NCI-H1417 (cell line): ENCODE measurements at regions not wholly inside any gene's neighbourhood (a gene's known extent, or its start where the extent isn't known, plus 50 kb on each side); places are given as distances from the start of the nearest gene placed in this dataset.
A peak's percentile ranks its signal among the peaks of the same experiment; 100 is the strongest.

ENCODE experiments used
- DNase-seq, 3 experiments: peaks; one replicate each; lab custom pipeline; 2025; lab: John Stamatoyannopoulos, UW

GRCh38 chr3:30122359-30122758, 484.0 kb upstream of the TGFBR2 start:
- DNase-seq = no peak

- DNase-seq = no peak
Observed at GRCh38 chr3:30123224-30123623, 483.2 kb upstream of the TGFBR2 start.

- DNase-seq = no peak
Observed at GRCh38 chr3:30123755-30124154, 482.6 kb upstream of the TGFBR2 start.

- DNase-seq = peak in 1 of 3 experiments; percentile 3
Observed at GRCh38 chr3:30124435-30125370, 481.7 kb upstream of the TGFBR2 start.

GRCh38 chr3:30129765-30130164, 476.6 kb upstream of the TGFBR2 start:
- DNase-seq = no peak

GRCh38 chr3:30130391-30130790, 476.0 kb upstream of the TGFBR2 start:
- DNase-seq = no peak

- peak in 2 of 3 experiments; percentile 2 to 6 for DNase-seq
Observed at GRCh38 chr3:30131191-30131590, 475.2 kb upstream of the TGFBR2 start.

GRCh38 chr3:30135190-30135589, 471.2 kb upstream of the TGFBR2 start:
- DNase-seq = no peak

GRCh38 chr3:30139283-30139682, 467.1 kb upstream of the TGFBR2 start:
- DNase-seq = no peak

GRCh38 chr3:30140356-30141075, 465.9 kb upstream of the TGFBR2 start:
- DNase-seq = no peak

- peak in 2 of 3 experiments; percentile 2 to 55 for DNase-seq
Observed at GRCh38 chr3:30141178-30141581, 465.2 kb upstream of the TGFBR2 start.

GRCh38 chr3:30141927-30142326, 464.5 kb upstream of the TGFBR2 start:
- DNase-seq = no peak

GRCh38 chr3:30142946-30143345, 463.5 kb upstream of the TGFBR2 start:
- DNase-seq = no peak

- DNase-seq = no peak
Observed at GRCh38 chr3:30145281-30145680, 461.1 kb upstream of the TGFBR2 start.

- DNase-seq = no peak
Observed at GRCh38 chr3:30146978-30147377, 459.4 kb upstream of the TGFBR2 start.

- no peak for DNase-seq
Observed at GRCh38 chr3:30154853-30155252, 451.5 kb upstream of the TGFBR2 start.

GRCh38 chr3:30155755-30156154, 450.6 kb upstream of the TGFBR2 start:
- DNase-seq = no peak

GRCh38 chr3:30156586-30157498, 449.6 kb upstream of the TGFBR2 start:
- no peak for DNase-seq

- no peak for DNase-seq
Observed at GRCh38 chr3:30161375-30161774, 445.0 kb upstream of the TGFBR2 start.

GRCh38 chr3:30162579-30162978, 443.8 kb upstream of the TGFBR2 start:
- no peak for DNase-seq

GRCh38 chr3:30166535-30166934, 439.9 kb upstream of the TGFBR2 start:
- DNase-seq = no peak

GRCh38 chr3:30167541-30168011, 438.8 kb upstream of the TGFBR2 start:
- DNase-seq = peak in 1 of 3 experiments; percentile 40
